Stimulated activated CD4-positive, alpha-beta T cell treated with anti-CD3 and anti-CD28 coated beads, Interleukin-2, amount 100 ng/mL, for 48 hours (primary cell): ENCODE measurements at regions not wholly inside any gene's neighbourhood (a gene's known extent, or its start where the extent isn't known, plus 50 kb on each side); places are given as distances from the start of the nearest gene placed in this dataset.

Source experiments
- DNase-seq, 2 donors: peaks; one replicate each; pipeline ENCODE4 v3.0.0-alpha.2; 2020

DNA sequence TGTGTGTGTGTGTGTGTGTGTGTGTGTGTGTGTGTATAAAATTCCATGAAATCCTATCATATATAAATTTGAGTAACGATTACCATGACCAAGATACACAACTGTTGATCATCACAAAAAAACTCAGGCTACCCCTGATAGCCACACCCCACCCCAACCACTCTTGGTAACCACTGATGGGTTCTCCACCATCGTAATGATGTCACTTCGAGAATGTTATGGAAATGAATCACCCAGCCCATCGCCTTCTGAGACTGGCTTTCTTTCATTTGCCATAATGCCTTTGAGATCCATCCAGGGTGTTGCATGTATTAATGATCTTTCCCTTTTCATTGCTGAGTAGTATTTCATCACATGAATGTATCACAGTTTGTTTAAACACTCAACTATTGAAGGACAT lies 496.0 kb downstream of the MIAT start:
- no peak for DNase-seq

GRCh38 chr22:27154717-27155116 lies 497.3 kb downstream of the MIAT start:
- DNase-seq = no peak

DNA sequence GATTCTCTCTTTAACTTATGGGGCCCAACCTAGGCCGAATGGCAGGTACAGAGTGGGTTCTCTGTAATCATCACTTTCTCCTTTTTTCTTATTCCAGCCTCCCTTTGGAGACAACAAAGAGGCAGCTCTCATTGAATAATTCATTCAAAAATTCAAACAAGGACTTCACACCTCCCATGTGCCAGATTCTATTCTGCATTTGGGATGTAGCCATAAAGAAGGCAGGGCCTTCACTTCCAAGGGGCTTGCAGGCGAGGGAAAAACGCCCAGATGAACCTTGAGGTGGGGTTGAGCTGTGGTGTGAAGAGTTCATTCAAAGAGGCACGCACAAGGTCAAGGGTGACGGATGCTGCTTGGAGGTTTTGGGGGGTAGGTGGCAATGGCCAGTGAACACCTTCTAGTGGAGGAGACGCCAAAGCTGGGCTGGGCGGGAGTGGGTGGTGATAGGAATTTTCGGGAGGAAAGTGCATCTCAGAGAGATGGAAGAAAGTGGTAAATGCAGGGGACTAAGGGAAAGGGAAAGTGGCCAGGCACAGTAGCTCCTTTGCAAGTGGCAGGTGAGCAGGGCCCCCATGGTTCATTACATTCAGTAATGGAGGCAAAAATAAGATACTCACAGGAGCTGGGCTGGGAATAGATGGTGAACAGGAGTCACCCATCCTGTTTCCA lies 499.6 kb downstream of the MIAT start:
- DNase-seq = no peak

DNA sequence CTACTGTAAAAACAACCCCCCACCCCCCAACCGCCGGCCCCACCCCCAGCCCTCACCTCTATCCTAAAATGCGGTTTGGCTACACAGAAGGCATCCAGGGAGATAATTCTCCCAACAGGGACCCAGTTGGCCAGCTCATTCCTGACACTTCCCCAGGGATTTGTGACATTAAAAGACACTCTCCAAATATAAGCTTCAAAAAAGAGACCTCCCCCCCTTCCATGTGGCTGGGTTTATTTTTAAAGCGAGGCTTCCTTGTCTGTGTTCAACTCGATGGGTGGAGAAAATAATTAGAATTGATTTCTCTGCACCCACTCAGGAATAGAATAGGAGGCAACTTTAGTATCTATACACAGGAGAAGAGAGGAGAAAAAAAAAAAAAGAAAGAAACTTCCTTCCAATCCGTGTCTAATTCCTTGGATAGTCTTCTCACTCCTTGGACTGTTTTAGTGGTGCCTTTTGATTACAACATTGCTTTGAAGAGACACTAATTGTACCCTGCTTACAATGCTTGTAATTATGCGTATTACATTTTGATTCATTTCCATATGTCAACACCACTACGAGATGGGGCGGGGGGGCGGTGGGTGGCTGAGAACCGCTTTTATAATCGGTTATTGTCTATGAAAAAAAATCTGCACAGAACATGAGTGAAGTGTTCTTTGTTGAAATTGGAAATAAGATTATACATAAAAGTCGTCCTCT lies 500.4 kb downstream of the MIAT start:
- DNase-seq = no peak

DNA sequence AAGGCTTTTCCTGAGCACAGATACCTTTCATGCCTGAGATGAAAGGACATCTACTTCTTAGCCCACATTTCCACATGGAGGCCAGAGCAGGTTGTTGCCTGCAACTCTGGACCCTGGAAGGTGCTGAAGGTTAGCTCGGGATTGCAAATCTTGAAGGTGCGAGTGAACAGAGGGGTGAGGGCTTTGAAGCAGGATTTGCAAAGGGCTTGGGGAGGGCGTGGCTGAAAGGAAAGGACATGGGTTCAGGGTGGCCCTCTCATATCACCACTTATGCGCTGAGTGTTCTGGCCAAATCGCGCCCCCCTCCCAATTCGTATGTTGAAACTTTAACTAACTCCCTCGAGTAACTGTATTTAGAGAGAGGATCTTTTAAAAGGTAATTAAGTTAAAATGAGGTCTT lies 501.6 kb downstream of the MIAT start:
- no peak for DNase-seq

- no peak for DNase-seq
These were observed 502.4 kb downstream of the MIAT start for GRCh38 chr22:27159716-27160295.

- no peak for DNase-seq
These were observed 506.1 kb downstream of the MIAT start for GRCh38 chr22:27163162-27164137.

DNA sequence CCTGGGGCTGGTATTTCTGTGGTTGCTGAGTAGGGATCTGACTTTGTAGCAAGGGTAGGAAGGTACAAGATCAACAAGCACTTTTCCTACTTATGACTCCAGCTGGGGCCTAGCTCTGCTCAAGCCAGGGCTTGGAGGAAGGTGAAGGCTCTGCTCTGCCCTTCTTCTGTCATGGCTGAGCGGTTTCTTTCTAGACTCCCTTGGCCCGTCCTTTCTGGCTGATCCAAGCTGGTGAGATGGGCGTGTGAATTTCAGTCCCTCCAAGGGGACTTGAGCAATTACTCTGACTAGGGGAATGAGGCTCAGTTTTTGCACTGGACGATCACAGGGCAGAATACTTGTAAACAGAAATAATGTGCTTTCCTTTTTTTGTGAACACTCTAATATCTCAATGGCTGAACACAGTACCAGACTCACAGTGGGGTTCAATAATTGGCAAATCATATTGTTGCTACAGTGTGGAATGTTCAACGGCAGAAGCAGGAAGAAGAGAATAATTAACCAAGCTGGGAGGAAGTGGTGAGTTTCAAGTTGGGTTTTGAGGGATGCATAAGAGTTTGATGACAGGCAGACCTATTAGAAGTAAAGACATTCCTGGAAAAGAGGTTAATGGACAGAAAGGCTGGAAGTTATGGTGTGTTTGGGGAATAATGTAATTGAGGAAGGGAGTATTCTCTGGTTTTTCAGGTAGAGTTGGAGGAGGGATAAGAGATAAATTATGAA lies 507.6 kb downstream of the MIAT start:
- DNase-seq = no peak

- no peak for DNase-seq
These were observed 511.3 kb downstream of the MIAT start for GRCh38 chr22:27168681-27169080.

GRCh38 chr22:27170491-27170890 lies 513.1 kb downstream of the MIAT start:
- no peak for DNase-seq

GRCh38 chr22:27171212-27171611 lies 513.8 kb downstream of the MIAT start:
- no peak for DNase-seq

GRCh38 chr22:27173530-27173929 lies 516.1 kb downstream of the MIAT start:
- no peak for DNase-seq

GRCh38 chr22:27175021-27175838 lies 517.8 kb downstream of the MIAT start:
- no peak for DNase-seq

- DNase-seq = no peak
These were observed 518.6 kb downstream of the MIAT start for GRCh38 chr22:27175974-27176373.

DNA sequence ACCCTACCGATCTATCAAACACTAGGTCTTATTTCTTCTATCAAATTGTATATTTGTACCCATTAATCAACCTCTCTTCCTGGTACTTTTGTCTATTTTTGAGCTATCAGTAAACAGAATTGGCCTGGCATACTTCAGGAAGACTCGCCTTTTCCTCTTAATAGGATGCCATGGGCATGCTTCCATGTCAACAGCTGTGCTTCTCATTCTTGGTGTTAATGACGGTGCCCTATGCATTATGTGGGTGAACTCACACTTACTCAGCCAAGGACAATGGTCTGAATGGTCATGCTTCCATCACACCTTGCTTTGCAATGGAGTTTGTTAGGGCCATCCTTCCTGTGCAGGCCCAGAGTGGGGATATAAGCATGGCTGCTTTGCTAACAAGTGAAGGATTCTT lies 521.8 kb downstream of the MIAT start:
- no peak for DNase-seq

DNA sequence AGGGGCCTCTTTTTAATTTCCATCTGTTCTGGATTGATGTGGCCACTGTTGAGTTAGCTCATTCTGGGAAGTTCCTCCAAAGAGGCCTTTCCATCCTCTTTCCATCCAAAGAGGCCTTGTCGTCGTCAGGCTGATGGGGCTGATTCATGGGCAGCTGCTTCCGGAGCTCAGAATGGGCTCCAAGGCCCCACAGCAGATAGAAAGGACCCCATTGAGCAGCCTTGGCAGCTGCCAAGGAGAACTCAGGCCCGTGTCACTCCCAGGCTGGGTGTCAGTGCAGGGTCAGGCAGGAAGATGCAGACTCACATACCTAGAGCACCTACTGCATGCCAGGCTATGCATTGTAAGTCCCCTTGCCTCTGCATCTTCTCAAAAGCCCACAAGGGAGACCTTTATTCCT lies 524.1 kb downstream of the MIAT start:
- no peak for DNase-seq

DNA sequence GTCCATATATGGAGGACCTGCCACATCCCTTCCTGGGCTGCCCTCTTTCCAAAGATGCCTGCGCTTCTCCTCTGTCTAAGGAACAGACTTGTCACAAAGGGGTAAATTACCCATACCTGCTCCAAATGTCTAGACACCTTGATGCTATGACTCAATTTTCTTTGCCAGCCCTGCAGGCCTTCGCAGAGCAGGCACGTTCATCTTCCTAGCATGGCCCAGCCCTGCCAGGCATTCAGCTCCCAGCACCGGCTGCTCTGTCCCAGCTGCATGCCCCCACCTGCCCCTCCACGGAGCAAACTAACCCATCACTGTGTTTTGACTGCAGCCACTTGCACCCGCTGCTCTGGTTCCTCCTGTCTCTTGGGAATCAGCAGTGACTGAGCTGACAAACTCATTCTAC lies 526.1 kb downstream of the MIAT start:
- DNase-seq = no peak

DNA sequence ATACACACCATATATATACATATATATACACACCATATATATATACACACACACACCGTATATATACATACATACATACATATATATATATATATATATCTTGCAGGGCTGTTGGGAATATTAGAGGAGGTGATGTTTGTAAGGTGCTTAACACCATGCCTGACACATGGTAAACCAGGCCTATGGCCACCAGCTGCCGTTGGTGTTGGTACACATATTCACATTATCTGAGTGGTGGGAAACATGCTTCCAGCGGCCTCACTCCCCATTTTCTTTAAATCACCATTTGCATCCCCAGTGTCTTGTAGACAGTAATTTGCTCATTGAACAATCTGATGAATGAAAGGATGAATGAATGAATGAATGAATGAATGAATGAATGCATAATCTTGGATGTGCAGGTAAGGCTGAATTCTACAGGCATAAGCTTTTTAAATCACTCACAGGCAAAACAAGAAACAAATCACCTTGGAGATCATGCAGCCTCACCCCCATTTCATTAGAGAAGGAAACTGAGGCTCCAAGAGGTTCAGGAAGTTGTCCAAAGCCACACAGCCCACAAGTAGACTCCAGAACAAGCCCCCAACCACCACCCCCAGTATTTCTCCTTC lies 527.8 kb downstream of the MIAT start:
- no peak for DNase-seq

- no peak for DNase-seq
These were observed 528.4 kb downstream of the MIAT start for GRCh38 chr22:27185760-27186302.

DNA sequence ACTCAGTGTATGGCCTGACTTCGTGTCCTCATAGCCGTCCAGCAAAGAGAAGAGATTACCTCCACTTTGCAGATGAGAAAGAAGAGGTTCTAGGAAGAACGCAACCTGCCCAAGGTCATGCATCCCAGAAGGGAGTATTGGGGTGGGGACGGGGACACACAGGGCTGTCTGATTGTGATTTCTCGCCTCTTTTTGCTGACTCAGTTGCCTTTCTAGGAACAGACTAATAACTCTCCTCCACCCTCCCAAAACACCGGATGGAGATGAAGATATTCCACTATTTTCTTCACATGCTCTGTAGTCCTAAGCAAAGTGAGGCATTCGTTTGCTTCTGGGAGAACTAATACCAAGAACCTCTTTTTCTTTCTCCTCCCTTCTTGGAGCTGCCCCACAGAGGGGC lies 529.3 kb downstream of the MIAT start:
- DNase-seq = no peak
